22Rv1 (cell line): ENCODE measurements at regions not wholly inside any gene's neighbourhood (a gene's known extent, or its start where the extent isn't known, plus 50 kb on each side); places are given as distances from the start of the nearest gene placed in this dataset.

Experiments used
- CTCF ChIP-seq: fragments of 450-650 bp; IDR thresholded peaks from 2 replicates; pipeline ENCODE4 v1.5.1; 2017; ENCODE audit warnings: mild to moderate bottlenecking
- ZFX ChIP-seq: fragments of 450-650 bp; IDR thresholded peaks from 2 replicates; pipeline ENCODE4 v1.6.1; 2017; ENCODE audit warnings: antibody characterized with exemption, borderline replicate concordance

DNA sequence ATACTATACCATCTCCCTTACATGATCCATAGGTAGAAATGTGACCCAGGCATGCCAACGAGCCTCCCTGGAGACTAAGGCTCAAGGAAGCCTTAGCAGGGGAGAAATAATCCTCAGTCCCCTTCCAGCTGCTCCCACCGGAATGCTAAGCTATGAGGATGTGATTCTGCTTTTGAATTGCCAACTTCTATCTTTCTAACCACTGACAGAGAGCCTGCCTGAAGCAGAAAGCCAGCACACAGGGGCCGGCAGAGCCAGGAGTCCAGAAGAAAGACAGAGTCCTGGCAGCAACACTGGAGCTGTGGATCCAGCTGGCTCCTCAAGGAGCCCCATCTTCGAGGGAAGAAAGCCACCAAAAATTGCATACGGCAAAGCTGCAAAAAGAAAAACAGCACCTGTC, 579.6 kb upstream of the CDH5 start:
- TF ChIP-seq CTCF: no peak
- no peak for TF ChIP-seq ZFX
